HPDE6-E6E7 (cell line): ENCODE measurements at regions not wholly inside any gene's neighbourhood (a gene's known extent, or its start where the extent isn't known, plus 50 kb on each side); places are given as distances from the start of the nearest gene placed in this dataset.
"Not testable (repeated sequence)": the region's sequence is repeated elsewhere in the genome, so short reads cannot be mapped to it uniquely, and the experiment has no call there.

Experiments
- DNase-seq: peaks from one replicate; pipeline ENCODE4 v3.0.0; 2011; ENCODE audit warnings: missing footprints; ENCODE audit errors: extremely low spot score

DNA sequence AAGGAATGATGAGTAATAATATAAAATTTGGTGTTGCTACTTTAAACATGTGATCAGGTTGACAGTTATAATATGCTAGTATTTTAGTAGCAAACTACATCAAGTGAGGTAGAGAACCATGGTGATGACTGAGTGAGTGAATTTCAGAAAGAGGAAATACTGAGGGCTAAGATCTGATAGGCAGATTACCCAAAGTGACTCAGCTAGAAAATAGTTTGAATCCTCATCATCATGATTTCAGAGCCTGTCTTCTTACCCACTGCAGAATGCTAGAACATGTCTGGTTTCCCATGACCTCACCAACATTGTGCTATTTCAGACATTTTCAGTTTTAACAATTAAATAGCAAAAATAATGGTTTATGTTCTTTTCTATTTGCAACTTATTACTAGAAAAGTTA lies 602.1 kb downstream of the TAF11L14 start:
- peak; percentile 3 for DNase-seq

GRCh38 chr5:18238321-18238720 lies 604.1 kb downstream of the TAF11L14 start:
- no peak for DNase-seq

- no peak for DNase-seq
Measured at GRCh38 chr5:18240971-18241370, 606.7 kb downstream of the TAF11L14 start.

- no peak for DNase-seq
Measured at GRCh38 chr5:18243846-18244245, 609.6 kb downstream of the TAF11L14 start.

DNA sequence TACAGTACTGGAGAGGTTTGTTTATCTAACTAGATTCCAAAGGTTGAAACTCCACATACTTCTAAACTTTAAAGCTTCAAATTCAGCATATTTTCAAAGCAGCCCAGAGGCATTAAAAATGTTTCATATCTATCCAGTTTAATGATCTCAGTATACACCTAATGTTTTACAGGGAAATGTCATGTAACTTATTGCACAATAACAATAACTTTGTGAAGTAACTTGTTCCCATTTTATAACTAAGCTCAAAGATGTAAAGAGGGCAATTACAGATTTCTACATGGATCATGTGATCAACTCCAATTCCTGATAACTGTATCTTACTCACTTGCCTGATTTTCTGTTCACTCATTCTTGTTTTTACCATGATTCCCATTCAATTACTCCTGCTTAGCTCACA lies 610.0 kb downstream of the TAF11L14 start:
- DNase-seq, result no peak

DNA sequence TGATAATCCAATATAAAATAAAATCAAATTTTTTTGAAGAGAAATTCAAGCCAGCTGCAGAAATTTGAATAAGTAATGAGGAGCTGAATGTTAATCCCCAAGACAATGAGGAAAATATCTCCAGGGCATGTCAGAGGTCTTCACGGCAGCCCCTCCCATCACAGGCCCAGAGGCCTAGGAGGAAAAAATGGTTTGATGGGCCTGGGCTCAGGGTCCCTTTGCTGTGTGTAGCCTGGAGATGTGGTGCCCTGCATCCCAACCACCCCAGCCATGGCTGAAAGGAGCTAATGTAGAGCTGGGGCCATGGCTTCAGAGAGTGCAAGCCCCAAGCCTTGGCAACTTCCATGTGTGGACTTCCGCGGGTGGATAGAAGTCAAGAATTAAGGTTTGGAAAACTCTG lies 618.3 kb downstream of the TAF11L14 start:
- no peak for DNase-seq

DNA sequence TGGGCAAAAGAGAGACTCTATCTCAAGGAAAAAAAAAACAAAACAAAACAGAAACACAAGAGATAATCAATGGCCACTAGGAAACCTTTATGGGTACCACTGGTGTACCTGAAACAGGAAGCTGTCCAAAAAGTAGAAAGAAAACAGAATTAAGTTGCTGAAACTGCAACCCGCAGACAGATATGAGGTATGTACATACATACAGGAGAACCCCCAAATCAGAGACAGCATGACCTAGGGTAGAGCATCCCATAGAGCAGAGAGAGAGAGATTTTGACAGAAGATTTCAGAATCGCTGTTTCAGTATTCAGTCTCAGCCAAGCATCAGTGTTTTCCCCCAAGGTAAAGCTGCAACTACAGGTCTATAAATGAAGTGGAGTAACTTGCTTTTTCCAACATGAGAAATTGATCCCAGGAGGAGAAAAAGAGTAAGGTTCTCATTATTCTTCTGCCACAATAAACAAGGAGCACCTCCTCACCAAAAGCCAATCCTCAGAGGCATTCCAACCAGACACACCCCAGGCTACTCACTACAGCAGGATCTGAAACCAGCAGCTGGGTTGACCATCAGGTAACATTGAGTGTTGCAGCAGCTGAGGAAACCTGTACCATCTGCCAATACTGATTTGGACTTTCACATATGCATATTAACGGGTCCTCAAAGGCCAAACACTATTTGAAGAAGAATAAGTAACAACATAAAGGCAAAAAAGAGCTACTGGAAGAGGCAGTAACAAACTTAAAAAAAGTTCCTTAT lies 630.0 kb downstream of the TAF11L14 start:
- no peak for DNase-seq

- DNase-seq, result no peak
Measured at GRCh38 chr5:18270635-18271338, 636.5 kb downstream of the TAF11L14 start.

DNA sequence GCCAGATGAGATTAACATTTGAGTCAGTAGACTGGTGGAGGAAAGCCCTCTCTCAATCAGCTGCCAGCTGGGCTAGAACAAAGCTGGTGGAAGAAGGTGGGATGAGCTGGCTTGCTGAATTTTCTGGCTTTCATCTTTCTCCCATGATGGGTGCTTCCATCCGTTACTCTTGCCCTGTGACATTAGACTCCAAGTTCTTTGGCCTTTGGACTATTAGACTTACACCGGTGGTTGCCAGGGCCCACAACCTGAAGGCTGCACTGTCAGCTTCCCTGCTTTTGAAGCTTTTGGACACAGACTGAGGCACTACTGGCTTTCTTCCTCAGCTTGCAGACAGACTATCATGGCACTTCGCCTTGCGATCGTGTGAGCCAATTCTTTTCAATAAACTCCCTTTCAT lies 642.7 kb downstream of the TAF11L14 start:
- DNase-seq, result no peak

- peak; percentile 49 for DNase-seq
Measured at GRCh38 chr5:18281947-18282581, 647.8 kb downstream of the TAF11L14 start.

- no peak for DNase-seq
Measured at GRCh38 chr5:18285257-18285656, 651.0 kb downstream of the TAF11L14 start.

- DNase-seq, result no peak
Measured at GRCh38 chr5:18292146-18292545, 657.9 kb downstream of the TAF11L14 start.

GRCh38 chr5:18295696-18296095 lies 661.4 kb downstream of the TAF11L14 start:
- not testable (repeated sequence) for DNase-seq

GRCh38 chr5:18299166-18299565 lies 664.9 kb downstream of the TAF11L14 start:
- no peak for DNase-seq

GRCh38 chr5:18305288-18305924 lies 671.1 kb downstream of the TAF11L14 start:
- DNase-seq, result peak; percentile 32

- DNase-seq, result no peak
Measured at GRCh38 chr5:18311266-18311665, 677.0 kb downstream of the TAF11L14 start.

DNA sequence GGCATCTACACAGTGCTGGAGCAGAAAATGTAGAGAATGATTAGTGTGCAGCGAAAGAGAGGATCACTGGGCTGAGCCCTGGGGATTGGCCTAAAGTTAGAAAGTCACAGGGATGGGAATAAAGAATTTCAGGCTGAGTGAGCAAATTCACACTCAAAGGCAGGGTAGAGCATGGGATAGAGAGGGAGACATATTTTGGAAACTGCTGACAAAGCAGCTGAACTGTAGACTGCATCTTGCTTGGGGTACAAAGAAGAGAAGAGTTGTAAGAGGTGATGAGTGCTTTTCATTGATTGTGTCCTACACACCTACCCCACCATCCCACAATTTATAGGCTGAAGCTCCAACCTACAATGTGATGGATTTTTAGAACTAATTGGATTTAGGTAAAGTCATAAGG lies 677.8 kb downstream of the TAF11L14 start:
- no peak for DNase-seq

DNA sequence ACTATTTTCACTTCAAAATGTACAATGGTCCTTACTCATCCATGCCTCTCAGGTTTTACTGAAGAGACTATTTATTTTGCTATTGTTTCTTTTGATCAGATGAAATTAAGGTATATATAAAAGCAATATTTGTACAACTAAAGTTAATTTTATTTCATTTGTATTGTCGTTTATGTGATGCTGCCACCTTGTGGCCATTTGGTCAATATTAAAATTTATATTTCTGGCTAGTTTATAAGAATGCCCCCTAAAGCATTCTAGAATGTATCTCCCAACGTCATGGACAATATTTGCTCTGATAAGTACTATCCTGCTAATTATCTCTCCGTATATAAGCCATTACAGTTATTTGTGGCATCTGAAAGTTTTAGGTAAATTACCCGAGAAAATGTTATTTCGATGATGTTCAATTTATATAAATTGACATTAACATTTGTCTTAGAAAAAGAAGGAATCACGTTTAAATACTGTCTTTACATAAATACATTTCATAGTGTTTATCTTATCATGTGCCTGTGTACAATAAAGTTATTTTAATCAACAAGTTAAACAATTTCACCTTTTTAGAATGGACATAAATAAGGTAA lies 680.0 kb downstream of the TAF11L14 start:
- DNase-seq, result no peak

DNA sequence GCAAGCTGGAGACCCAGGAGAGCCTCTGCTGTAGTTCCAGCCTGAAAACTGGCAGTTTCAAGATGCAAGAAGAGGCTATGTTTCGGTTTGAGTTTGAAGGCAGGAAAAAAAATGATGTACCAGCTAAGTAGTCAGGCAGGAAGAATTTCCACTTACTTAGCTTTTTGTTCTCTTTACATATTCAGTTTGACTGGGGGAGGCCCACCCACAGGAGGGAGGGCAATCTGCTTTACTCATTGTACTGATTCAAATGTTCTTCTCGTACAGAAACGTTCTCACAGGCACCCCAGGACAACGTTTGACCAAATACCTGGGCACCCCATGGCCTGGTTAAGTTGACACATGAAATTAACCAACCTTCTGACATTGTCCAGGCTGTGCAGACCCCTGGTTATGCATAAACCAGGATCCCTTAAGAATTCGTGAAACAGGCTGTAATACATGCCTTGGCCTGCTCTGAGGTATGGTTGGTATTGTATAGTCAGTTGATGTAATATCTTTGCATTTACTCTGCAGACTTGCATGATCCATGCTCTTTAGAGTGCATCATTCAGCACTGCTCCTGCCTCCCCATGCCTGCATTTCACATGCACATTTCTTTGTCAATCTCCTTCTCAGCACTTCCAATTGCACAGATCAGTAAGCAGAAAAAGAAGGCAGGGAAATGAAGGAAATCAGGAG lies 687.1 kb downstream of the TAF11L14 start:
- no peak for DNase-seq

GRCh38 chr5:18323891-18324290 lies 689.6 kb downstream of the TAF11L14 start:
- DNase-seq, result no peak

DNA sequence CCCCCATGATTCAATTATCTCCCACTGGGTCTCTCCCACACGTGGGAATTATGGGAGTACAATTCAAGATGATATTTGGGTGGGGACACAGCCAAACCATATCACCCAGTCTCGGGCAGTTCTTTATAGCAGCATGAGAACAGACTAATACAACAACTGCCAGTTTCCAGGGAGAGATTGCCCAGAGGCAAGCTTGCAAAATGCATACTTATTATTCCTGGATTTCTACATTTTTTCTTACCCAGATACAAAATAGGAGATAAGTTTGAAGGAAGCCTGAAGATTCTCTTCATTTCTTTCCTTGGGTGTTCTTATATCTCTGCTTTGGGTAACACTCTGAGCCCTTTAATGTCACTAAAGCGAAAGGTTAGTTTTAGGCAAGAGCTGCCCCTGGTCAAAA lies 691.2 kb downstream of the TAF11L14 start:
- DNase-seq, result no peak
